Right ventricle myocardium superior (tissue), 1 donor: ENCODE measurements at regions not wholly inside any gene's neighbourhood (a gene's known extent, or its start where the extent isn't known, plus 50 kb on each side); places are given as distances from the start of the nearest gene placed in this dataset.

Experiments
- ATAC-seq: fragments of 200-7000 bp; cut with Tn5 transposase; one replicate; pipeline ENCODE4 v1.9.1; 2020; ENCODE audit warnings: mild to moderate bottlenecking; ENCODE audit not compliant: poor library complexity
- DNase-seq: peaks from one replicate; pipeline ENCODE4 v3.0.0-alpha.2; 2020
- intact Hi-C: fragments of 100-400 bp; cut with DNase I; formaldehyde crosslinking; loops from one replicate; pipeline ENCODE4 v1.11.2; 2022
- donor health status: DM: no; HTN: yes; CAD: no; lungs with severe emphysema.

DNA sequence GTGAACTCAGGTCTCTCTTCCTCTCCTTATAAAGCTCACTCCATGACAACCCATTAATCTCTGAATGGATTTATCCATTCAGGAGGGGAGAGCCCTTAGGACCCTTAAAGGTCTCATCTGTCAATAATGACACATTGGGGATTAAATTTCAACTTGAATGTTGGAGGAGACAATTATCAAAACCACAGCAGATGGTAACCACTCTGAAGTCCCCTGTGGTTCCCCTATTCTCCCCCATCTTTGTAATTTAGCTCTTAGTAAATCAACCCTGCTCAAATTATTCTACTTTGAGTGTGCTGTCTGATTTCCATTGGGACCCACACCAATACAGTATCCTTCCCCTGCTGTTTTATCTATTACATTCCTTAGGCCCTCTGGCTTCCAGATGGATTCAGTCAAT lies 72.0 kb upstream of the RAI14 start:
- ATAC-seq (no peak), DNase-seq (no peak)
- intact Hi-C loops, result no loop called here

GRCh38 chr5:34585601-34586104 lies 70.5 kb upstream of the RAI14 start:
- no peak for DNase-seq
- intact Hi-C loops, result no loop called here
- ATAC-seq, result no peak

- DNase-seq (no peak), ATAC-seq (no peak)
- intact Hi-C loops, result no loop called here
Measured at GRCh38 chr5:34586117-34586885, 69.8 kb upstream of the RAI14 start.

DNA sequence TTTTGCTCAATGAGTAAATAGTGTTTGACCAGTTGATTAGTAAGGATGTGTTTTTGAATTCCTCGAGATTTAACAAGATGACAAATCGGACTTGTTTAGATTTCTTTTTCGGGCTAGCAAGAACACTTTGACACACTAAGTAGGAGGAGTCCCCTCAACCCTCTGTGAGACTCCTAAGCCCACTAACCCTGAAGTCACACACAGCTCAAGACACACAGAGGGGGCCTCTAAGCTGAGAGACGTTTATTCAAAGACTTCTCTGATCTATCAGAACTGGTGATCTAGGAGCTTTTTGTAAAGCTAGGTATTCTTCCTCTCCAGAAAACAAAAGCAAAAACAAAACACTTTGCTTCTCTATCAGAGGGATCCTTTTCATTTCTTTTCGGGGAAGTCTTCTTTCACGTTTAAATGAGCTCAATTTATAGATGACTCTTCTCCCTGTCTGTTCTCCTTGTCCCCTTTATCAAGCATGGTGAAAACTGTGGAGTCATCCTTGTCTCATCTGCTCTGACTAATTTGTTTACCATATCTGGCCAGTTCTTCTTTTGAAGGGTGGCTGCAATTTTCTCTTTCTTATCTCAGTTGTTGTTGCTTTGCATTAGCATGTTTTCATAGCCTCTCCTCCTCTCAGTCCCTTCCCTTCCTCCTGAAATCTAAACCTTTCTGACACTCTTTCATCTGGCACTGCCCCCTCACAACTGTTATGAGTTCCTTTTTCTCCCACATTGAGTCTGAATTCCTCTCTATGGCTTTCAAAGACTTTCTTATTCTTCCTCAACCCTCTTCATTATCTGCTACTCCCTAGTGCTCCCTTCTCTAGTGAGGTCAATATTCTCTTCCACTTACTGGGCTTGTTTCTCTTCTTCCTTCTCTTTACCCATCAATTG lies 68.5 kb upstream of the RAI14 start:
- ATAC-seq (no peak), DNase-seq (no peak)
- intact Hi-C loops, result no loop called here

- no peak for DNase-seq
- ATAC-seq, result no peak
- intact Hi-C loops, result no loop called here
Measured at GRCh38 chr5:34589832-34590231, 66.3 kb upstream of the RAI14 start.

- no peak for DNase-seq
- intact Hi-C loops, result no loop called here
- ATAC-seq, result no peak
Measured at GRCh38 chr5:34591723-34592122, 64.4 kb upstream of the RAI14 start.

GRCh38 chr5:34597034-34598027 lies 58.8 kb upstream of the RAI14 start:
- DNase-seq (no peak), ATAC-seq (peak; percentile 22)
- intact Hi-C loops, result no loop called here

- DNase-seq, result no peak
- ATAC-seq, result peak; percentile 67
- intact Hi-C loops, result no loop called here
Measured at GRCh38 chr5:34598177-34598794, 57.8 kb upstream of the RAI14 start.

GRCh38 chr5:34599471-34600117 lies 56.5 kb upstream of the RAI14 start:
- intact Hi-C loops, result no loop called here
- ATAC-seq (no peak), DNase-seq (no peak)

- no peak for ATAC-seq
- intact Hi-C loops, result no loop called here
- no peak for DNase-seq
Measured at GRCh38 chr5:34600118-34600493, 56.0 kb upstream of the RAI14 start.

DNA sequence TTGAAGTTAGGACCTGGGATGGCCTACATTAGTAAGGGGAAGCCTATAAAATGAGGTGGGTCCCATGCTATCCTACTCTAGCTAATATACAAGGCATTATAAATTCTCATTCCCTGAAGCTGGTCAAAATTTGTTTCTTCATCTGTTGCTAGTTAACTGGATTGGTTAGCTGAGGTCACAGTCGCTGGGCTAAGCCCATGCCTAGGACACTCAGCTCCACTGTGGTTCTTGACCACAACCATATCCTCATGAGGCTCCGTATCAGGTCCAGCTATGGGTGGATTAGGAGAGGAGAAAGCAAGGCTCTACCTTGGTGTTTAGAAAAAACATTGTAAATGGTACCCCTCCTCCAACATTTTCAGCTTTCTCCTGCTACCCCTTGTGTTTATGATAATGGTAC lies 52.8 kb upstream of the RAI14 start:
- ATAC-seq (no peak), DNase-seq (no peak)
- intact Hi-C loops, result no loop called here

DNA sequence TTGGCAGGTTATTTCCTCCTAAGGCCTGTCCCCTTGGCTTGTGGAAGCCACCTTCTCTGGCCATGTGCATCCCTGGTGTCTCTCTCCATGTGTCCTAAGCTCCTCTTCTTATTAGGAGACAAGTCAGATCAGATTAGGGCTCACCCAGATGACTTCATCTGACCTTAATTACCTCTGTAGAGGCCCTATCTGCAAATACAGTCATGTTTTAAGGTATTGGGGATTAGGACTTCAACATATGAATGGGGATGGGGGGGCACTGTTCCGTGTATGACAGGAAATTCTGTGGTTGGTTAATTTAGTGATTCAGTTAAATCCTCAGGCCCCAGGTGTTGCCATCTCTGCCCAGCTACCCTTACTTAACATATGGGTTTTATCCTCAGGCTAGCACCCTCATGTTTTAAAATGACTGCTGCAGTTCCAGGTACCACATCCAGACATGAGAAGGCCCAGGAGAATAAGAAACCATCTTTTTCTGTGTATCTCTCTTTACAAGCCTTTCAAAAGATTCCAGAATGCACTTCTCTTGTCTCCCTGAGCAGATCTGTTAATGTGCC lies 51.9 kb upstream of the RAI14 start:
- DNase-seq (no peak), ATAC-seq (no peak)
- intact Hi-C loops, result no loop called here

GRCh38 chr5:34606101-34606500 lies 50.0 kb upstream of the RAI14 start:
- ATAC-seq, result no peak
- no peak for DNase-seq
- intact Hi-C loops, result no loop called here
